Ovary (tissue), 7 donors: ENCODE measurements at regions not wholly inside any gene's neighbourhood (a gene's known extent, or its start where the extent isn't known, plus 50 kb on each side); places are given as distances from the start of the nearest gene placed in this dataset.

ENCODE experiments used
- DNase-seq, 5 donors: peaks; one replicate each; pipeline ENCODE4 v3.0.0-alpha.2; 2019 to 2020
- H3K27ac ChIP-seq, 2 donors: fragments of 200-600 bp; one replicate each; pipeline versions ENCODE4 v1.5.1 to v1.8.0; 2019 to 2022
- H3K27me3 ChIP-seq: fragments of 200-600 bp; one replicate; pipeline ENCODE4 v1.8.0; 2022
- H3K36me3 ChIP-seq: fragments of 200-600 bp; sonication (generic); one replicate; pipeline ENCODE4 v1.5.1; 2019
- H3K4me1 ChIP-seq: one replicate; pipeline ENCODE4 v1.8.1; 2013; ENCODE audit warnings: mild to moderate bottlenecking, moderate library complexity; ENCODE audit not compliant: insufficient read depth
- H3K4me3 ChIP-seq: fragments of 200-600 bp; sonication (generic); one replicate; pipeline ENCODE4 v1.5.1; 2017
- H3K9me3 ChIP-seq, 2 donors: fragments of 200-600 bp in 1 of 2; sonication (generic) in 1 of 2; one replicate each; pipeline versions ENCODE4 v1.5.1 to v1.8.1; 2013 to 2019; ENCODE audit warnings: mild to moderate bottlenecking in 1 of 2, moderate library complexity in 1 of 2
- CTCF ChIP-seq, 3 donors: fragments of 450-650 bp in 2 of 3; fragments of 200-600 bp in 1 of 3; IDR thresholded peaks; one replicate each; pipeline versions ENCODE4 v1.5.1 to v1.8.0; 2016 to 2022; ENCODE audit warnings: antibody characterized with exemption in 3 of 3, mild to moderate bottlenecking in 1 of 3
- EP300 ChIP-seq: sonication (generic); formaldehyde crosslinking; IDR thresholded peaks from one replicate; pipeline ENCODE4 v1.6.1; 2017; ENCODE audit warnings: antibody characterized with exemption
- POLR2A ChIP-seq: fragments of 450-650 bp; IDR thresholded peaks from one replicate; pipeline ENCODE4 v1.6.1; 2017; ENCODE audit warnings: antibody characterized with exemption, mild to moderate bottlenecking, moderate library complexity
- WGBS, 3 donors: extraction: QIAGEN DNeasy Blood & Tissue Kit in 1 of 3; methylation state at CpG; one replicate each; pipeline versions ENCODE4 v1.1.5 to v1.1.7; 2013 to 2017; 5-methylcytosine and 5-hydroxymethylcytosine counted together
- intact Hi-C, 4 donors: fragments of 100-400 bp; cut with DNase I; formaldehyde crosslinking; loops; one replicate each; pipeline versions ENCODE4 v1.11.0 to v1.15.1; 2022 to 2023
- donor health status: DM: no; HTN: no; CAD: no; lungs with moderate emphysema.
- donor health status: DM: no; HTN: no; CAD: no.
- donor health status: Bipolar disorder and iron deficiency.
- donor health status: DM: no; HTN: no; CAD: no.
- donor health status: DM: yes; HTN: yes; CAD: no.

DNA sequence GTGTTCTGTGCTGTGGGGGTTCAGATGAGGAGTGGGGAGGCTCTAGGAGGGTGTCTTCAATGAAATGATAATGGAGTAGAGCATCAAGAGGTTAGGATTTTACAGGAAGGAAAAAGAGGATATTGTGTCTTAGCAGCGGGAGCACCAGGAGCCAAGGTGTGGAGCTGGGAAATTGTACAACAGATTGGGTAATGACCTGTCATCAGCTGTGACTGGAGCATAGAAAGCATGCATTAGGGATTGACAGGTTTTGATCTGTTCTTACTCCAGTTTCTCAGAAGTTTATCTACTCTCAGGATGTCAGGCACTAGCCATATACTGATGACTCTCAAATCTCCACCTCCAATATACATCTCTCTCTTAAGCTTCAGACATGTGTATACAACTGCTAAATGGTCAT is 196.9 kb downstream of the ARHGAP12 start:
- Histone ChIP-seq H3K36me3 (no peaks in the 10 kb centered on the region), H3K27me3 (no peaks in the 10 kb centered on the region), H3K4me1 (no peaks in the 10 kb centered on the region), H3K27ac (no peak overlapping the region), H3K4me3 (no peak overlapping the region), H3K9me3 (no peaks in the 10 kb centered on the region)
- WGBS, 3 donors: 91 to 96% (median 93%) methylated on average over 1 of the region's 1 CpG
- intact Hi-C loops: no loop called here
- TF ChIP-seq POLR2A (no peak), CTCF (IDR thresholded peaks at IDR 0.05) (no peak), EP300 (no peak)
- DNase-seq: no peak

- intact Hi-C loops: no loop called here
- Histone ChIP-seq H3K9me3 (no peaks in the 10 kb centered on the region), H3K4me1 (no peaks in the 10 kb centered on the region), H3K4me3 (no peak overlapping the region), H3K27me3 (no peaks in the 10 kb centered on the region), H3K36me3 (no peaks in the 10 kb centered on the region), H3K27ac (no peak overlapping the region)
- TF ChIP-seq CTCF (IDR thresholded peaks at IDR 0.05) (no peak), EP300 (no peak), POLR2A (no peak)
- no peak for DNase-seq
- WGBS, 3 donors: 84 to 91% (median 90%) methylated on average over 3 of the region's 3 CpGs
Observed at GRCh38 chr10:31730776-31731175, 197.9 kb downstream of the ARHGAP12 start.

GRCh38 chr10:31728698-31729224 is 199.9 kb downstream of the ARHGAP12 start:
- Histone ChIP-seq H3K27ac (no peak overlapping the region), H3K36me3 (no peaks in the 10 kb centered on the region), H3K4me3 (no peak overlapping the region), H3K4me1 (peaks cover 5% of the 10 kb centered on the region), H3K9me3 (no peaks in the 10 kb centered on the region), H3K27me3 (no peaks in the 10 kb centered on the region)
- TF ChIP-seq POLR2A: no peak
- TF ChIP-seq EP300: no peak
- TF ChIP-seq CTCF (IDR thresholded peaks at IDR 0.05): no peak
- no peak for DNase-seq
- 70 to 78% (median 76%) methylated on average over 2 of the region's 2 CpGs for WGBS, 3 donors
- intact Hi-C loops: no loop called here

- H3K27ac ChIP-seq: no peak overlapping the region
- intact Hi-C loops: no loop called here
- peaks cover 7% of the 10 kb centered on the region for H3K4me1 ChIP-seq
- TF ChIP-seq CTCF (IDR thresholded peaks at IDR 0.05): no peak
- no peak for TF ChIP-seq POLR2A
- no peak for TF ChIP-seq EP300
- H3K9me3 ChIP-seq: no peaks in the 10 kb centered on the region
- no peak overlapping the region for H3K4me3 ChIP-seq
- DNase-seq: no peak
- H3K27me3 ChIP-seq: no peaks in the 10 kb centered on the region
- WGBS, 3 donors: 87 to 92% (median 92%) methylated on average over 7 of the region's 7 CpGs
- H3K36me3 ChIP-seq: no peaks in the 10 kb centered on the region
Observed at GRCh38 chr10:31725436-31725835, 203.2 kb downstream of the ARHGAP12 start.
